ENCODE measurements at regions not wholly inside any gene's neighbourhood (a gene's known extent, or its start where the extent isn't known, plus 50 kb on each side); places are given as distances from the start of the nearest gene placed in this dataset.

- intact Hi-C loops (cut with DNase I), result no loop called here
- TF ChIP-seq CTCF (IDR thresholded peaks at IDR 0.05), result no peak
- H3K4me3 ChIP-seq, result no peak overlapping the region
Observed at GRCh38 chr3:162125790-162126189, 629.2 kb downstream of the OTOL1 start.

GRCh38 chr3:162130582-162130981 is 634.0 kb downstream of the OTOL1 start:
- H3K4me1 ChIP-seq, result no peaks in the 10 kb centered on the region
- no peak overlapping the region for H3K27ac ChIP-seq
- H3K36me3 ChIP-seq, result no peaks in the 10 kb centered on the region
- H3K9me3 ChIP-seq, result no peaks in the 10 kb centered on the region
- no peak for DNase-seq (ENCODE audit: low spot score in 2 of 2)
- H3K4me3 ChIP-seq, result no peak overlapping the region
- intact Hi-C loops (cut with DNase I), result no loop called here
- no peak for TF ChIP-seq CTCF (IDR thresholded peaks at IDR 0.05)
- H3K27me3 ChIP-seq, result no peaks in the 10 kb centered on the region

More at GRCh38 chr3:162125790-162126189, 629.2 kb downstream of the OTOL1 start:
- Histone ChIP-seq H3K27ac (no peak overlapping the region), H3K9me3 (no peaks in the 10 kb centered on the region), H3K36me3 (no peaks in the 10 kb centered on the region), H3K4me1 (no peaks in the 10 kb centered on the region), H3K27me3 (no peaks in the 10 kb centered on the region)
- DNase-seq (ENCODE audit: low spot score in 2 of 2), result no peak

- Histone ChIP-seq H3K9me3 (no peaks in the 10 kb centered on the region), H3K27ac (no peak overlapping the region), H3K27me3 (no peaks in the 10 kb centered on the region), H3K4me3 (no peak overlapping the region), H3K36me3 (no peaks in the 10 kb centered on the region), H3K4me1 (no peaks in the 10 kb centered on the region)
- DNase-seq (ENCODE audit: low spot score in 2 of 2), result no peak
- intact Hi-C loops (cut with DNase I), result no loop called here
- TF ChIP-seq CTCF (IDR thresholded peaks at IDR 0.05), result no peak
Observed at GRCh38 chr3:162132981-162133380, 636.4 kb downstream of the OTOL1 start.

DNA sequence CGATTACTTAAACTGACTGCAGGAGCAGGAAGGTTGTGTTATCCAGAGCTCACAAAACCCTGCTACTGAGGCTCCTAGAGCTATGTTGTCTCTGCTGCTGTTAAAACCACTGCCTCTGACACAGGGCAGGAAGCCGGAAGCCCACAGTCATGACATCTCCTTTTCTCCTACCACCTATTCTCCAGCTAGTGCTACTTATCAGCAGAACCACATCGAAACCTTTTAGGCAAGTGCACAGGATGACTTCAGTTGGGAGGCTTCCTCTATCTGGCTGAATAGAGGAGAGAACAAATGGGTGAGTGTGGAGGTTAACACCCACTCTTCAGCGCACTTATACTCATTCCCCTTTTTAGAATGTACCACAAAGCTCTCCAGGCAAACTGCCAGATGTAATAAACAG is 638.0 kb downstream of the OTOL1 start:
- intact Hi-C loops (cut with DNase I), result no loop called here

GRCh38 chr3:162136136-162136535 is 639.5 kb downstream of the OTOL1 start:
- H3K27ac ChIP-seq, result no peak overlapping the region

More for the DNA sequence above, 638.0 kb downstream of the OTOL1 start:
- Histone ChIP-seq H3K27ac (no peak overlapping the region), H3K4me3 (no peak overlapping the region), H3K9me3 (no peaks in the 10 kb centered on the region), H3K36me3 (no peaks in the 10 kb centered on the region), H3K27me3 (no peaks in the 10 kb centered on the region), H3K4me1 (no peaks in the 10 kb centered on the region)
- no peak for TF ChIP-seq CTCF (IDR thresholded peaks at IDR 0.05)
- no peak for DNase-seq (ENCODE audit: low spot score in 2 of 2)

More at GRCh38 chr3:162136136-162136535, 639.5 kb downstream of the OTOL1 start:
- intact Hi-C loops (cut with DNase I), result no loop called here
- Histone ChIP-seq H3K36me3 (no peaks in the 10 kb centered on the region), H3K4me1 (no peaks in the 10 kb centered on the region), H3K27me3 (no peaks in the 10 kb centered on the region), H3K4me3 (no peak overlapping the region), H3K9me3 (no peaks in the 10 kb centered on the region)
- no peak for DNase-seq (ENCODE audit: low spot score in 2 of 2)
- no peak for TF ChIP-seq CTCF (IDR thresholded peaks at IDR 0.05)
